GM23248 (cell line): ENCODE measurements at regions not wholly inside any gene's neighbourhood (a gene's known extent, or its start where the extent isn't known, plus 50 kb on each side); places are given as distances from the start of the nearest gene placed in this dataset.

Experiments
- DNase-seq: peaks from one replicate; pipeline ENCODE4 v3.0.0-alpha.2; 2015
- H2AFZ ChIP-seq: fragments of 200-600 bp; sonication (generic); 2 replicates; pipeline ENCODE4 v1.6.1; 2016; ENCODE audit warnings: antibody characterized with exemption
- H3F3A ChIP-seq: fragments of 200-600 bp; sonication (generic); 2 replicates; pipeline ENCODE4 v1.6.1; 2016; ENCODE audit warnings: mild to moderate bottlenecking, antibody characterized with exemption, mixed run types; ENCODE audit not compliant: insufficient read depth
- H3K27ac ChIP-seq: fragments of 200-600 bp; sonication (generic); 2 replicates; pipeline ENCODE4 v1.5.1; 2016; ENCODE audit warnings: mild to moderate bottlenecking
- H3K27me3 ChIP-seq: fragments of 200-600 bp; sonication (generic); replicated peaks from 2 replicates; pipeline ENCODE4 v1.6.1; 2016; ENCODE audit warnings: mild to moderate bottlenecking; ENCODE audit not compliant: insufficient read depth
- H3K36me3 ChIP-seq: fragments of 200-600 bp; sonication (generic); 2 replicates; pipeline ENCODE4 v1.6.1; 2016; ENCODE audit warnings: low read depth, mild to moderate bottlenecking
- H3K4me1 ChIP-seq: fragments of 200-600 bp; sonication (generic); 2 replicates; pipeline ENCODE4 v1.6.1; 2016; ENCODE audit warnings: mild to moderate bottlenecking; ENCODE audit not compliant: insufficient read depth
- H3K4me2 ChIP-seq: fragments of 200-600 bp; sonication (generic); one replicate; pipeline ENCODE4 v1.6.1; 2016; ENCODE audit warnings: mild to moderate bottlenecking; ENCODE audit not compliant: unreplicated experiment
- H3K4me3 ChIP-seq: fragments of 200-600 bp; sonication (generic); 2 replicates; pipeline ENCODE4 v1.5.1; 2016; ENCODE audit warnings: mild to moderate bottlenecking
- H3K79me2 ChIP-seq: fragments of 200-600 bp; sonication (generic); 2 replicates; pipeline ENCODE4 v1.6.1; 2016; ENCODE audit warnings: mild to moderate bottlenecking; ENCODE audit not compliant: insufficient read depth
- H3K9ac ChIP-seq: fragments of 200-600 bp; sonication (generic); 2 replicates; pipeline ENCODE4 v1.6.1; 2016; ENCODE audit warnings: mild to moderate bottlenecking
- H3K9me2 ChIP-seq: fragments of 200-600 bp; sonication (generic); 2 replicates; pipeline ENCODE4 v1.6.1; 2016; ENCODE audit warnings: mixed run types, mild to moderate bottlenecking, moderate library complexity; ENCODE audit not compliant: insufficient read depth
- H3K9me3 ChIP-seq: fragments of 200-600 bp; sonication (generic); one replicate; pipeline ENCODE4 v1.6.1; 2017; ENCODE audit warnings: low read depth
- H4K20me1 ChIP-seq: fragments of 200-600 bp; sonication (generic); 2 replicates; pipeline ENCODE4 v1.6.0; 2016; ENCODE audit not compliant: insufficient read depth
- EZH2 ChIP-seq: fragments of 200-600 bp; sonication (generic); IDR thresholded peaks from 2 replicates; pipeline ENCODE4 v1.6.1; 2018; ENCODE audit warnings: antibody characterized with exemption, mild to moderate bottlenecking; ENCODE audit not compliant: insufficient read depth, poor library complexity, severe bottlenecking
- EZH2phosphoT487 ChIP-seq: fragments of 200-600 bp; sonication (generic); IDR thresholded peaks from 2 replicates; pipeline ENCODE4 v1.6.1; 2018; ENCODE audit warnings: antibody characterized with exemption, moderate library complexity, mild to moderate bottlenecking, low read depth; ENCODE audit not compliant: insufficient read depth
- WGBS, 2 experiments: methylation state at CpG; one replicate each; pipeline ENCODE4 v1.1.6; 2015 to 2017; ENCODE audit warnings: low lambda C conversion rate in 2 of 2, low coverage in 1 of 2; ENCODE audit errors: missing lambda C conversion rate in 2 of 2; 5-methylcytosine and 5-hydroxymethylcytosine counted together
- in situ Hi-C: fragments of 300-500 bp; cut with MboI; formaldehyde crosslinking; loops from 2 replicates; pipeline ENCODE4 v1.15.0; 2020

- DNase-seq, result no peak
- H4K20me1 ChIP-seq, result no peaks in the 10 kb centered on the region
- no peak overlapping the region for H3K4me3 ChIP-seq
- no peak overlapping the region for H3K27ac ChIP-seq
- 89% methylated on average over 5 of the region's 5 CpGs for WGBS, 2 experiments
- no peak overlapping the region for H2AFZ ChIP-seq
- no peaks in the 10 kb centered on the region for H3K79me2 ChIP-seq
- in situ Hi-C loops, result no loop called here
- TF ChIP-seq EZH2phosphoT487 (no peak), EZH2 (no peak)
- H3K9me2 ChIP-seq, result no peaks in the 10 kb centered on the region
- peaks cover 4% of the 10 kb centered on the region; the same call in 1 of the 2 replicates for H3K4me1 ChIP-seq
- H3K4me2 ChIP-seq, result no peak overlapping the region
- no peaks in the 10 kb centered on the region for H3K36me3 ChIP-seq
- no peak overlapping the region for H3K9ac ChIP-seq
- H3K9me3 ChIP-seq, result no peaks in the 10 kb centered on the region
- no peaks in the 10 kb centered on the region for H3F3A ChIP-seq
- peaks cover 47% of the 10 kb centered on the region for H3K27me3 ChIP-seq
These were observed 149.1 kb downstream of the PTPN20 start for GRCh38 chr10:47060356-47060755.

GRCh38 chr10:47060993-47061500, 149.8 kb downstream of the PTPN20 start:
- H3K4me3 ChIP-seq, result no peak overlapping the region
- H3F3A ChIP-seq, result no peaks in the 10 kb centered on the region
- peaks cover 4% of the 10 kb centered on the region; the same call in 1 of the 2 replicates for H3K4me1 ChIP-seq
- H2AFZ ChIP-seq, result no peak overlapping the region
- H3K27ac ChIP-seq, result no peak overlapping the region
- in situ Hi-C loops, result no loop called here
- WGBS, 2 experiments, result 46 to 50% methylated on average over 8 of the region's 8 CpGs
- no peaks in the 10 kb centered on the region for H3K9me3 ChIP-seq
- peaks cover 47% of the 10 kb centered on the region for H3K27me3 ChIP-seq
- H3K79me2 ChIP-seq, result no peaks in the 10 kb centered on the region
- no peak overlapping the region for H3K4me2 ChIP-seq
- H3K9ac ChIP-seq, result no peak overlapping the region
- H3K36me3 ChIP-seq, result no peaks in the 10 kb centered on the region
- H4K20me1 ChIP-seq, result no peaks in the 10 kb centered on the region
- DNase-seq, result no peak
- TF ChIP-seq EZH2, result no peak
- no peak for TF ChIP-seq EZH2phosphoT487
- no peaks in the 10 kb centered on the region for H3K9me2 ChIP-seq

GRCh38 chr10:47061776-47062175, 150.5 kb downstream of the PTPN20 start:
- no peaks in the 10 kb centered on the region for H4K20me1 ChIP-seq
- H3K27me3 ChIP-seq, result peaks cover 47% of the 10 kb centered on the region
- 56 to 58% methylated on average over 3 of the region's 3 CpGs for WGBS, 2 experiments
- TF ChIP-seq EZH2, result no peak
- TF ChIP-seq EZH2phosphoT487, result no peak
- no peak for DNase-seq
- H3K4me3 ChIP-seq, result no peak overlapping the region
- H3K9me3 ChIP-seq, result no peaks in the 10 kb centered on the region
- no peaks in the 10 kb centered on the region for H3K79me2 ChIP-seq
- H3K9ac ChIP-seq, result no peak overlapping the region
- H3K27ac ChIP-seq, result no peak overlapping the region
- H3K36me3 ChIP-seq, result no peaks in the 10 kb centered on the region
- in situ Hi-C loops, result no loop called here
- no peaks in the 10 kb centered on the region for H3F3A ChIP-seq
- no peak overlapping the region for H2AFZ ChIP-seq
- no peaks in the 10 kb centered on the region for H3K9me2 ChIP-seq
- no peak overlapping the region for H3K4me2 ChIP-seq
- peaks cover 4% of the 10 kb centered on the region; the same call in 1 of the 2 replicates for H3K4me1 ChIP-seq

- Histone ChIP-seq H3K27me3 (peaks cover 47% of the 10 kb centered on the region), H3K9me3 (no peaks in the 10 kb centered on the region), H3F3A (no peaks in the 10 kb centered on the region), H3K9ac (no peak overlapping the region), H3K27ac (no peak overlapping the region), H3K4me1 (peaks cover 4% of the 10 kb centered on the region; the same call in 1 of the 2 replicates), H2AFZ (no peak overlapping the region), H3K4me2 (no peak overlapping the region), H3K36me3 (no peaks in the 10 kb centered on the region), H4K20me1 (no peaks in the 10 kb centered on the region), H3K9me2 (no peaks in the 10 kb centered on the region), H3K79me2 (no peaks in the 10 kb centered on the region), H3K4me3 (no peak overlapping the region)
- DNase-seq, result peak; percentile 41
- TF ChIP-seq EZH2phosphoT487 (no peak), EZH2 (no peak)
- in situ Hi-C loops, result no loop called here
- 48 to 51% methylated on average over 12 of the region's 12 CpGs for WGBS, 2 experiments
These were observed 151.4 kb downstream of the PTPN20 start for GRCh38 chr10:47062441-47063200.
